ENCODE measurements at regions not wholly inside any gene's neighbourhood (a gene's known extent, or its start where the extent isn't known, plus 50 kb on each side); places are given as distances from the start of the nearest gene placed in this dataset.
"Not testable (repeated sequence)": the region's sequence is repeated elsewhere in the genome, so short reads cannot be mapped to it uniquely, and the experiment has no call there.

GRCh38 chr20:30417387-30417786 lies 840.1 kb upstream of the DEFB115 start:
- TF ChIP-seq CTCF (conservative IDR thresholded peaks at IDR 0.05; ENCODE audit: low read length); EZH2phosphoT487 (IDR thresholded peaks at IDR 0.05; ENCODE audit: borderline replicate concordance): not testable (repeated sequence)
